B cell (primary cell): ENCODE measurements at regions not wholly inside any gene's neighbourhood (a gene's known extent, or its start where the extent isn't known, plus 50 kb on each side); places are given as distances from the start of the nearest gene placed in this dataset.
"Not testable (repeated sequence)": the region's sequence is repeated elsewhere in the genome, so short reads cannot be mapped to it uniquely, and the experiment has no call there.

Experiments
- ATAC-seq: fragments of 200-7000 bp; cut with Tn5 transposase; one replicate; pipeline ENCODE4 v1.10.0; 2021; ENCODE audit warnings: low read depth, mild to moderate bottlenecking, moderate number of reproducible peaks, moderate library complexity
- CTCF ChIA-PET: fragments of 350-600 bp; sonication (Branson Sonifier 250); formaldehyde crosslinking; loops from one replicate; lab custom pipeline; 2021; ENCODE audit warnings: antibody characterized with exemption, inconsistent platforms; lab: Charles Lee
- POLR2A ChIA-PET: fragments of 350-600 bp; sonication (Branson Sonifier 250); formaldehyde crosslinking; loops from one replicate; lab custom pipeline; 2021; ENCODE audit warnings: antibody characterized with exemption; lab: Charles Lee
- DNase-seq: peaks from one replicate; pipeline ENCODE4 v3.0.0; 2013
- H2AFZ ChIP-seq: 2 replicates; pipeline ENCODE4 v1.6.1; 2012; ENCODE audit warnings: mild to moderate bottlenecking, low read depth, low read length; ENCODE audit not compliant: insufficient read depth, poor library complexity, severe bottlenecking
- H3K27ac ChIP-seq, 2 donors: 1 replicate in 1 of 2; 2 replicates in 1 of 2; pipeline ENCODE4 v1.5.1; 2012 to 2013; ENCODE audit warnings: low read length in 2 of 2, mild to moderate bottlenecking in 2 of 2, moderate library complexity in 1 of 2
- H3K27me3 ChIP-seq, 4 experiments: fragments of 200-600 bp in 1 of 4; sonication (generic) in 1 of 4; replicated peaks in 1 of 4; 1 replicate in 2 of 4; 2 replicates in 2 of 4; pipeline versions ENCODE4 v1.6.1 to v1.7.0; 2013 to 2016; ENCODE audit warnings: low read length in 3 of 4, mild to moderate bottlenecking in 2 of 4, mixed read lengths in 1 of 4, moderate library complexity in 1 of 4; ENCODE audit not compliant: insufficient read depth in 4 of 4, control insufficient read depth in 3 of 4; ENCODE audit errors: control extremely low read depth in 1 of 4
- H3K36me3 ChIP-seq, 2 experiments: replicated peaks in 1 of 2; 1 replicate in 1 of 2; 2 replicates in 1 of 2; pipeline versions ENCODE4 v1.6.1 to v1.7.1; 2013; ENCODE audit warnings: low read length in 1 of 2; ENCODE audit not compliant: insufficient read depth in 2 of 2, control insufficient read depth in 1 of 2; ENCODE audit errors: control extremely low read depth in 1 of 2, extremely low read depth in 1 of 2
- H3K4me1 ChIP-seq, 2 donors: fragments of 200-600 bp in 1 of 2; sonication (generic) in 1 of 2; 1 replicate in 1 of 2; 2 replicates in 1 of 2; pipeline versions ENCODE4 v1.5.1 to v1.6.1; 2013 to 2017; ENCODE audit warnings: low read length in 2 of 2; ENCODE audit not compliant: control insufficient read depth in 2 of 2, insufficient read depth in 2 of 2
- H3K4me2 ChIP-seq: replicated peaks from 2 replicates; pipeline ENCODE3; 2012; ENCODE audit warnings: mild to moderate bottlenecking, low read depth, low read length; ENCODE audit not compliant: poor library complexity, severe bottlenecking
- H3K4me3 ChIP-seq, 5 experiments: fragments of 200-600 bp in 1 of 5; sonication (generic) in 1 of 5; 1 replicate in 3 of 5; 2 replicates in 2 of 5; pipeline versions ENCODE4 v1.5.1 to v1.7.0; 2011 to 2016; ENCODE audit warnings: low read length in 4 of 5, mild to moderate bottlenecking in 4 of 5, low read depth in 2 of 5, control low read depth in 1 of 5, moderate library complexity in 1 of 5; ENCODE audit not compliant: insufficient read depth in 1 of 5; ENCODE audit errors: control extremely low read depth in 1 of 5, extremely low read depth in 1 of 5
- H3K79me2 ChIP-seq: fragments of 200-600 bp; sonication (generic); one replicate; pipeline ENCODE4 v1.6.0; 2016; ENCODE audit warnings: low read length; ENCODE audit not compliant: control insufficient read depth, insufficient read depth
- H3K9ac ChIP-seq: fragments of 200-600 bp; sonication (generic); 2 replicates; pipeline ENCODE4 v1.6.1; 2017; ENCODE audit warnings: mild to moderate bottlenecking, low read length, moderate library complexity
- H3K9me3 ChIP-seq, 3 donors: one replicate each; pipeline versions ENCODE4 v1.6.1 to v1.7.1; 2013; ENCODE audit warnings: low read length in 2 of 3; ENCODE audit not compliant: control insufficient read depth in 2 of 3, insufficient read depth in 1 of 3; ENCODE audit errors: control extremely low read depth in 1 of 3
- H4K20me1 ChIP-seq: 2 replicates; pipeline ENCODE4 v1.6.0; 2012; ENCODE audit warnings: mild to moderate bottlenecking, low read length; ENCODE audit not compliant: insufficient read depth, control insufficient read depth, poor library complexity, severe bottlenecking
- H3K27ac Mint-ChIP-seq: one replicate; pipeline ENCODE4 v1.8.0; 2021; ENCODE audit warnings: mixed read lengths
- H3K27me3 Mint-ChIP-seq: one replicate; pipeline ENCODE4 v1.8.0; 2021; ENCODE audit warnings: mixed read lengths
- H3K4me1 Mint-ChIP-seq: one replicate; pipeline ENCODE4 v1.8.0; 2021; ENCODE audit warnings: mixed read lengths
- H3K4me3 Mint-ChIP-seq: one replicate; pipeline ENCODE4 v1.8.0; 2021; ENCODE audit warnings: mixed read lengths
- H3K9me3 Mint-ChIP-seq: one replicate; pipeline ENCODE4 v1.8.0; 2022; ENCODE audit warnings: mixed read lengths; ENCODE audit not compliant: insufficient read depth
- CTCF ChIP-seq: fragments of 200-600 bp; IDR thresholded peaks from one replicate; pipeline ENCODE4 v1.8.0; 2022; ENCODE audit warnings: antibody characterized with exemption, mild to moderate bottlenecking
- EZH2 ChIP-seq: IDR thresholded peaks from 2 replicates; pipeline ENCODE4 v1.6.1; 2012; ENCODE audit warnings: borderline replicate concordance, low read depth, mild to moderate bottlenecking, moderate library complexity, low read length; ENCODE audit not compliant: insufficient read depth, poor library complexity, severe bottlenecking
- WGBS: methylation state at CpG from one replicate; pipeline ENCODE4 v1.1.5; 2013; ENCODE audit warnings: missing lambda C conversion rate; ENCODE audit not compliant: insufficient coverage; 5-methylcytosine and 5-hydroxymethylcytosine counted together
- intact Hi-C: fragments of 100-400 bp; cut with micrococcal nuclease; formaldehyde crosslinking; loops from one replicate; pipeline ENCODE4 v1.10.0; 2022

GRCh38 chr3:145457825-145458552, 703.0 kb downstream of the PLOD2 start:
- ChIA-PET POLR2A (no interaction called here), CTCF (no interaction called here)
- Histone ChIP-seq H2AFZ (no peak overlapping the region), H3K4me3 (no peak overlapping the region), H3K79me2 (no peaks in the 10 kb centered on the region), H3K4me2 (no peak overlapping the region), H4K20me1 (no peaks in the 10 kb centered on the region), H3K27me3 (no peaks in the 10 kb centered on the region), H3K27ac (no peak overlapping the region), H3K9me3 (no peaks in the 10 kb centered on the region), H3K4me1 (no peaks in the 10 kb centered on the region), H3K9ac (no peak overlapping the region), H3K36me3 (no peaks in the 10 kb centered on the region)
- Mint-ChIP-seq H3K9me3 (no peaks in the 10 kb centered on the region), H3K27ac (no peak overlapping the region), H3K4me3 (no peak overlapping the region), H3K4me1 (no peaks in the 10 kb centered on the region), H3K27me3 (no peaks in the 10 kb centered on the region)
- TF ChIP-seq EZH2 (no peak), CTCF (no peak)
- no peak for ATAC-seq
- no CpG with 5 or more reads among the region's 6 CpGs for WGBS
- intact Hi-C loops: no loop called here
- no peak for DNase-seq

GRCh38 chr3:145459681-145460080, 701.3 kb downstream of the PLOD2 start:
- no CpG with 5 or more reads among the region's 1 CpG for WGBS
- CTCF ChIA-PET, intact Hi-C loops: not testable (repeated sequence)

More at GRCh38 chr3:145459681-145460080, 701.3 kb downstream of the PLOD2 start:
- POLR2A ChIA-PET, H3K4me3 ChIP-seq, H3K27me3 Mint-ChIP-seq, H3K4me1 Mint-ChIP-seq, H3K9me3 ChIP-seq, H3K36me3 ChIP-seq, H3K9ac ChIP-seq, H3K27ac Mint-ChIP-seq, H2AFZ ChIP-seq, H3K27ac ChIP-seq, H4K20me1 ChIP-seq, ATAC-seq, H3K9me3 Mint-ChIP-seq, H3K4me2 ChIP-seq, DNase-seq, H3K27me3 ChIP-seq, H3K4me1 ChIP-seq, H3K4me3 Mint-ChIP-seq, H3K79me2 ChIP-seq: not testable (repeated sequence)
